Transverse colon (tissue), 4 donors: ENCODE measurements at regions not wholly inside any gene's neighbourhood (a gene's known extent, or its start where the extent isn't known, plus 50 kb on each side); places are given as distances from the start of the nearest gene placed in this dataset.

ENCODE experiments used
- CTCF ChIP-seq, 5 experiments: fragments of 200-600 bp in 3 of 5; fragments of 450-650 bp in 2 of 5; sonication (generic) in 3 of 5; IDR thresholded peaks; 1 replicate in 2 of 5; 2 replicates in 3 of 5; pipeline ENCODE4 v1.5.1; 2016 to 2017; ENCODE audit warnings: antibody characterized with exemption in 5 of 5, inconsistent platforms in 3 of 5, mild to moderate bottlenecking in 2 of 5, moderate library complexity in 1 of 5
- EP300 ChIP-seq: sonication (generic); formaldehyde crosslinking; IDR thresholded peaks from one replicate; pipeline ENCODE4 v1.6.1; 2017; ENCODE audit warnings: antibody characterized with exemption, low read depth
- POLR2A ChIP-seq: fragments of 450-650 bp; IDR thresholded peaks from one replicate; pipeline ENCODE4 v1.6.1; 2016; ENCODE audit warnings: antibody characterized with exemption, mild to moderate bottlenecking, moderate library complexity
- POLR2AphosphoS5 ChIP-seq, 3 donors: sonication (generic); formaldehyde crosslinking; IDR thresholded peaks; one replicate each; pipeline ENCODE4 v1.6.1; 2016; ENCODE audit warnings: antibody characterized with exemption in 3 of 3

- TF ChIP-seq CTCF (IDR thresholded peaks at IDR 0.05): no peak
- TF ChIP-seq POLR2AphosphoS5 (IDR thresholded peaks at IDR 0.05): no peak
- TF ChIP-seq EP300: no peak
- no peak for TF ChIP-seq POLR2A
Observed at GRCh38 chr21:35648512-35648911, 411.8 kb downstream of the SETD4 start.
